GM18873 (cell line): ENCODE measurements at regions not wholly inside any gene's neighbourhood (a gene's known extent, or its start where the extent isn't known, plus 50 kb on each side); places are given as distances from the start of the nearest gene placed in this dataset.
"Not testable (repeated sequence)": the region's sequence is repeated elsewhere in the genome, so short reads cannot be mapped to it uniquely, and the experiment has no call there.

Experiments
- ATAC-seq: cut with Tn5 transposase; IDR thresholded peaks from one replicate; pipeline ENCODE4 v1.9.1; 2021; ENCODE audit warnings: mild to moderate bottlenecking, moderate library complexity, moderate number of reproducible peaks; ENCODE audit not compliant: unreplicated experiment, low FRiP score

- not testable (repeated sequence) for ATAC-seq
Observed at GRCh38 chr6:58063542-58063941, 746.1 kb downstream of the PRIM2 start.

GRCh38 chr6:58067867-58068548, 750.6 kb downstream of the PRIM2 start:
- ATAC-seq: not testable (repeated sequence)

- ATAC-seq: no peak
Observed at GRCh38 chr6:58073263-58073662, 755.8 kb downstream of the PRIM2 start.

GRCh38 chr6:58090067-58090466, 772.6 kb downstream of the PRIM2 start:
- not testable (repeated sequence) for ATAC-seq

- ATAC-seq: not testable (repeated sequence)
Observed at GRCh38 chr6:58097251-58097650, 779.8 kb downstream of the PRIM2 start.

GRCh38 chr6:58113960-58114359, 796.5 kb downstream of the PRIM2 start:
- ATAC-seq: no peak

DNA sequence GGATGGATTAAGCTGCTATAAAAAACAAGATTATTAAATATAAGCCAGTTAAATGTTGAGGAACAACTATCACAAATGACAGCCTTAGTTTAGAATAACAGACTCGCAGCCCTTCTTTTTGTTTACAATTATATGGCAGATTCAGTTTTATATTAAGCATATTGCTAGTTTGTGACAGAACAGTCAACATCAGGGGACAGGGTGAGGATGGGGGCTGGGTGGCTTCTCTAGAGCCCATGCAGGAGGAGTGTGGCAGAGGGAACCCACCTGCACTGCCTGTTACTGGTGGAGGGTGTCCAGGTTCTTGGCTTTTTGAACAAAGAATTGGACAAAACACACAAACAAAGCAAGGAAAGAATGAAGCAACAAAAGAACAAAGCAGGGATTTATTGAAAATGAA, 799.7 kb downstream of the PRIM2 start:
- ATAC-seq: not testable (repeated sequence)

DNA sequence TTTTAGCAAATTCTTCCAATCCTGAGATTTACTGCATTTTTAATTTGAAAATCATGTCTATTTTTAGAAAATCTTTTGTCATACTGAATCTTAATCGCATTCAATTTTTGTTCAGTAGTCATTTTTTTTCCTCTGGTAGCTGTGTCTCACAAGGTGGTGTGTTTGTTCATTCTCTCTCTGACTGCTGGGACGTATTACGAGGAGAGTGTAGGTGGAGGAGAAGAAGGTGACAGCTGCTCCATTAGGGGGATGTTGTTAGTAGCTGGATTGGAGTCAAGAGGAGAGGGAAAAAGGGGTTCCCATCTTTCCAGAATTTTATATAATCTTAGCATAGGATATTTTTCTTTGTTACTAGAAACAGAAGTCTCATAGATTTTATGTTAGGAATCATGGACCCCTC, 804.2 kb downstream of the PRIM2 start:
- not testable (repeated sequence) for ATAC-seq

DNA sequence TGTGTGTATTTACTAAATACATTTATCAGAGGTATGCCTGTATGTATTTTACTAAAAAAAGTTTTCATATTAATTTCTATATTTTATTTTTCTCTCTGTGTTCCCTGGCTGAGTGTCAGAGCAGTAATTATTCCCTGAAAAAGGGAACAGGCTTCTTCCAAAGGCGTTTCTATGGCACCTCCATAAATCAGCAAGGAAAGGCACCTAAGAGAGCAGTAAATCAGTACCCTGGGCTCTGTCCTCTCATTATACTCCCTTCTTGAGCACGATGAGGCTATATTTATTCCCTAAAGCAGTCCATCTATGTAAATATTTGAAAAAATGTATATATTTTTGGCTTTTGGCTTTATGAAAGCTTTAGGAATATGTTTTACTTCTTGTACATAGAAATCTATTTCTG, 806.3 kb downstream of the PRIM2 start:
- ATAC-seq: not testable (repeated sequence)

DNA sequence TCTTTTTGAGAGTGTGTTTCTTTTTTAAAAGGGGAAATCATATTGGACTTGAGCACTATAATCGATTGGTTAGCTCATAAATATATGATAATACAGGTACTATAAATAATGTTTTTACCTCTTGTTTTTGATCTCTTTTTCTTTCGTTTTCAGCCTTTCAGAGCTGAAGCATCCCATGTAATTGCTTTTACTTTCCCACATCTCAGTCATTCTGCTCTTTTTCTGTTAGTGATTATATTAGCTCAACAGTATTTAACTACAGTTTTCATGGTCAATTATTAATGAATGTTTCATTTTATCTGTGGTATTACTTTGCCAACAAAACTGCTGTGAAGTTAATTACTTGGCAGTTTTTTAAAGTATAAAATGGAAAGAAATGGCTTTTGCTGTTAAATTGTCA, 811.1 kb downstream of the PRIM2 start:
- ATAC-seq: not testable (repeated sequence)

DNA sequence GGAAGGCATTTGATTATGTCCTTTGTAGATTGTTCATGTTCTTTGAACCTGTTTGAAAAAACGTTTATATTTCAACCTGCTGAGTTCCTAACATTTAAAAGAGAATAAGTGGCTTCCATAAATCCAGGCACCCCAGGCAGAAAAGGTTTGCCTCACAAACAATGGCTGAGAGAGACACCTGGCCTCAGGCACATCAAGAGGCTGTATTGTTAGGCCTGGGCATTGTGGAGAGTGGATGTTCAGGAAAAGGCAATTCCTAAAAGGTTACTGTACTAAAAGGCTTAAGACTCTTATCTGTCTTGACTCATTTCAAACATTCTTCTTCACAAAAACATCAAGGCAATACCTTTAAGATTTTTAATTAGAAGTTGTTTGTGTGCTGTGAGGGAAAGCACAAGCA, 811.7 kb downstream of the PRIM2 start:
- not testable (repeated sequence) for ATAC-seq

DNA sequence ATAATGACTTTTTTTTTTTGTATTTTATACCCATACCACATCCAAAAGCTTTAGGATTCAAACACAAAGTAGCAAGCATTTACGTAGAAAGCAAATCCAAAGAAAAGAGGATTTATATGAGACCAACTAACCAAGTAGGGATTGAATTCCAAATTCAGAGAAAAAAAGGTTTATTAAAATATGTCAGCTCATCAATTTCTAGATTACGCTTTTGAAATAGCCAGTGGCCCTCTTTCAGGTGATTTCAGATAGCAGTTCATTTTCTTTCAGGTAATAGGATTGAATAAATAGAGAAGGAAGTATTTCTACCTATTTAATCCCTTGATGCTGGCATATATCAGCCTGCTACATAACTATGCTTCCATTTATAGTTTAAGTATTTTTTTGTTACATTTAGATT, 822.3 kb downstream of the PRIM2 start:
- not testable (repeated sequence) for ATAC-seq

DNA sequence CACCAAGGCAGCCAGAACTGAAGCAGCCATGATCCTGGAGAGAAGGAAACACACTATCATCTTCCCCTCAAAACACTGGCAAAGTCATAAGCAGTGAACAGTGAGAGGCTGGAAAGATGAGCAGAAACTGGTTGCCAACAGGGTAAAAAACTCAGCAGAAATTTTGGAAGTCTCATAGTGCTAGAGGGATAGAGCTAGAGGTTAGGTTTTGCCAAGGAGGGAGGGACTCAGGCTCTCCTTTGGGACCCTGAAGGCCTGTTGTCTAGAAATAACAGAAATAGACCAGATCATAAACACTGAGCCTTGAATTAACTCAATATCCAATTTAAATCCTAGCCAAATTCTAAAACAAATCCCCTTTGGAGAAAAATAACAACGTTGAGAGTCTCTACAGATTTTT, 853.6 kb downstream of the PRIM2 start:
- not testable (repeated sequence) for ATAC-seq

DNA sequence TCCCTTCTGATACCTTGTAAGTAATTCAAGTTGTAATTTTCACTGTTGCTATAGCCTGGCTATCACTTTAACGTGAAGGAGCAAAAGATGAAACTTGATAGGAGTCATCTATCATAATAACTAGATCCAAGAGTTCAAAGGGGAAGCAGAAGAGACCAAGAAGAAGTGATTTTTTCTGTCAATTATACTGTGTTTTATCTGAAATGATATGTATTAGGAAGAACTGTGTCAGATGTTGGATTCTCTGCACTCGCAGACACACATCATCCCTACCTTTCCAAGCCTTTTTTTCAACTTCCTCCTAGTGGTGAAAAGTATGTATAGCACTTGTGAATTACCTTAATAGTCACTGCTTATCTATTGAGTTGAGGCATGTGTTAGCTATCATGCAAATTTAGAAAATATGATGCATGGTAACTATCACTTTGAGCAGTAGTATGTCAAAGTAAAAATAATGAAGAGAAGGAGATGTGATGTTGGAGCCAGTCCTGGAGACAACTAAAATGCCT, 864.2 kb downstream of the PRIM2 start:
- ATAC-seq: not testable (repeated sequence)

DNA sequence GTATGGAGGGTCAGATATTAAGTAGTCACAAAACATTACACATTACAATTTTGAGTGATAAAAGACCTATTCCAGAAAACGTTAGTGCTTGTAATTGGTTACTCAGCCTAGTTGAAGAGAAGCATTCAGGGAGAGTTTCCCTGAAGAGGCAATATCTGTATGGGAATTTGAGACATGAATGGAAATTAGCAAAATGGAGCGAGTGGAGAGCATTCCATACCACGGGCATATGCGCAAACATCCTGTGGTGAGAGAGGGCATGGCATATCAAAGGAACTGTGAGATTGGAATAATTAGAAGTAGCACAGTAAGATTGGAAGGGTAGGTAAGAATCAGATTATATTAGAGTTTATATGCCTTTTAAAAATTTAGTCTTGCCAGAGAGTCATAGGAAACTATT, 867.9 kb downstream of the PRIM2 start:
- not testable (repeated sequence) for ATAC-seq

GRCh38 chr6:58193209-58193608, 875.8 kb downstream of the PRIM2 start:
- not testable (repeated sequence) for ATAC-seq

GRCh38 chr6:58198301-58198700, 880.9 kb downstream of the PRIM2 start:
- no peak for ATAC-seq

DNA sequence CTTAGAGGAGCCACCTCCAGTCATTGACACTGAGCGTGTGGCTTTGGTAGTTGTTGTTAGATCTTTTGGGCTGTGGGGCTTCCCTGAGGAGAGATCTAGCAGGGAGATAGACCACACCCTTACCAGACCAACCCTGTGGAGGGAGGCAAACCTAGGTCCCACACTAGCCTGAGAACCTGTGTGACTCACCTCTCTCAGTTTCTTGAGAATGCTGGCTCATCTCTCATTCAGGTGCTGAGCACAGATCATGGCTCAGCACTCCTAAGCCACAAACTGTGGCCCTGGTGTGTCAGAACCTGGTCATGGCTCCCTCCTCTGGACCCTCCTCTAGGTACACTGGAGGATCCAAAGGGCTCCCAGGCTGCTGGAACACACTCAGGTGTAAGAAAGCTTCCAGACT, 919.7 kb downstream of the PRIM2 start:
- not testable (repeated sequence) for ATAC-seq

GRCh38 chr6:58238421-58238820, 921.0 kb downstream of the PRIM2 start:
- ATAC-seq: not testable (repeated sequence)

DNA sequence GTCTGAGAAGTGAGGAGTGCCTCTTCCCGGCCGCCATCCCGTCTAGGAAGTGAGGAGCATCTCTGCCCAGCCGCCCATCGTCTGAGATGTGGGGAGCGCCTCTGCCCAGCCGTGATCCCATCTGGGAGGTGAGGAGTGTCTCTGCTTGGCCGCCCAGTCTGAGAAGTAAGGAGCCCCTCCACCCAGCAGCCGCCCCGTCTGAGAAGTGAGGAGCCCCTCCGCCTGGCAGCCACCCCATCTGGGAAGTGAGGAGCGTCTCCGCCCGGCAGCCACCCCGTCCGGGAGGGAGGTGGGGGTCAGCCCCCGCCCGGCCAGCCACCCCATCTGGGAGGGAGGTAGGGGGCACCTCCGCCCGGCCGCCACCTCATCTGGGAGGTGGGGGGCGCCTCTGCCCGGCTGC, 940.2 kb downstream of the PRIM2 start:
- not testable (repeated sequence) for ATAC-seq

DNA sequence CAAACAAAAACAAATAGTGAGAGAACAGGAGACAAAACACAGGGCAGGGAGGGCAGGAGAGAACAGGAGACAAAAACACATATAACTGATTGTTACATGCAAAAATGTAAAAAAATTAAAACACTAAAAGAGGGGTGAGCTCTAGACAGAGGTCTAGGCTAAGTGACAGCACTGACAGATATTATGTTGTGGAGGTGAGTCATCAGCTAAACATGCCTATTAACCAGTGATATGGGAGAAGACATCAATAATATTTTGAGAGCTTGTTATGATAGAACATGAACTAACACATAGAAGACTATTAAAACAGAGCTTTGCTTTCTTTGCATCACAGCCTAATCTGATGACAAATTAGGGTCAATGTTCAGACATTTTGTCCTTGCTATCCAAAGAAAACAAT, 972.7 kb downstream of the PRIM2 start:
- ATAC-seq: no peak

- ATAC-seq: not testable (repeated sequence)
Observed at GRCh38 chr6:58291319-58291718, 973.9 kb downstream of the PRIM2 start.
